Osteoblast (primary cell): ENCODE measurements at regions not wholly inside any gene's neighbourhood (a gene's known extent, or its start where the extent isn't known, plus 50 kb on each side); places are given as distances from the start of the nearest gene placed in this dataset.

Experiments
- DNase-seq: peaks from one replicate; pipeline ENCODE4 v3.0.0; 2011; ENCODE audit warnings: low spot score, mixed read lengths; ENCODE audit not compliant: insufficient read length; ENCODE audit errors: missing footprints
- H2AFZ ChIP-seq: 2 replicates; pipeline ENCODE4 v1.6.0; 2011; ENCODE audit warnings: mild to moderate bottlenecking, low read length
- H3K27ac ChIP-seq: 2 replicates; pipeline ENCODE4 v1.5.1; 2011; ENCODE audit warnings: mild to moderate bottlenecking, low read depth, low read length, moderate library complexity
- H3K27me3 ChIP-seq: 2 replicates; pipeline ENCODE4 v1.6.0; 2012; ENCODE audit warnings: mild to moderate bottlenecking, control low read depth, inconsistent platforms, low read length, moderate library complexity; ENCODE audit not compliant: insufficient read depth
- H3K36me3 ChIP-seq: 2 replicates; pipeline ENCODE4 v1.5.1; 2011; ENCODE audit warnings: mild to moderate bottlenecking, low read length, control low read depth, moderate library complexity; ENCODE audit not compliant: insufficient read depth
- H3K4me1 ChIP-seq: 2 replicates; pipeline ENCODE4 v1.5.1; 2011; ENCODE audit warnings: mild to moderate bottlenecking, low read length, control low read depth, moderate library complexity; ENCODE audit not compliant: insufficient read depth
- H3K4me2 ChIP-seq: 2 replicates; pipeline ENCODE4 v1.6.0; 2011; ENCODE audit warnings: mild to moderate bottlenecking, low read length; ENCODE audit not compliant: insufficient read depth
- H3K4me3 ChIP-seq: fragments of 200-600 bp; sonication (generic); 3 replicates; pipeline ENCODE4 v1.5.1; 2012; ENCODE audit warnings: mild to moderate bottlenecking, low read length, inconsistent platforms; ENCODE audit not compliant: insufficient read depth
- H3K79me2 ChIP-seq: 2 replicates; pipeline ENCODE4 v1.6.0; 2012; ENCODE audit warnings: mild to moderate bottlenecking, low read length, control low read depth, inconsistent platforms; ENCODE audit not compliant: insufficient read depth
- H3K9me3 ChIP-seq: 2 replicates; pipeline ENCODE4 v1.5.1; 2011; ENCODE audit warnings: low read depth, low read length, control low read depth
- H4K20me1 ChIP-seq: 2 replicates; pipeline ENCODE4 v1.6.0; 2012; ENCODE audit warnings: mild to moderate bottlenecking, low read length, control low read depth; ENCODE audit not compliant: insufficient read depth
- TF ChIP-seq, protein P1 (sequence below): IDR thresholded peaks from 2 replicates; pipeline ENCODE4 v1.5.1; 2011; ENCODE audit warnings: mild to moderate bottlenecking, low read depth, low read length, moderate library complexity; ENCODE audit errors: extremely low read depth

DNA sequence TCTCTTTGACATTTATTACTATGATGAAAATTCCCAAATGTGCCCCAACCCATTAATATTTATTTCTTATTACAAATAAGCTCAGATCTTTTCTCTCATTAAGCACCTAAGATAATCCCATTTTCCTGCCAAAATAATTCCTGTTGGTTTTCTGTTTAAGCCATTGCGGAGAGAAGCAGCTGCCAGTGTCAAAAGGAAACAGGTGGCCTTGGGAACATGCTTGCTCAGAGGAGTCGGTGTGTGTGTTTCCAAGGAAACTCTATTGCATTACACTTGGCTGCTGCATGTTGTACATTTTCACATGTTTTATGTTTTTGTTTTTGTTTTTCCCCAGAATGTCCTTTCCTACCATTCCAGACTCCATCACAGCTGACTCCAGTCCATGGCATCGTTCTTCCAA is 56.4 kb downstream of the CD24 start:
- H3K4me1 ChIP-seq: no peaks in the 10 kb centered on the region
- no peak overlapping the region for H3K4me2 ChIP-seq
- no peaks in the 10 kb centered on the region for H3K79me2 ChIP-seq
- no peaks in the 10 kb centered on the region for H3K9me3 ChIP-seq
- peaks cover 11% of the 10 kb centered on the region for H3K27me3 ChIP-seq
- TF ChIP-seq, protein P1, sequence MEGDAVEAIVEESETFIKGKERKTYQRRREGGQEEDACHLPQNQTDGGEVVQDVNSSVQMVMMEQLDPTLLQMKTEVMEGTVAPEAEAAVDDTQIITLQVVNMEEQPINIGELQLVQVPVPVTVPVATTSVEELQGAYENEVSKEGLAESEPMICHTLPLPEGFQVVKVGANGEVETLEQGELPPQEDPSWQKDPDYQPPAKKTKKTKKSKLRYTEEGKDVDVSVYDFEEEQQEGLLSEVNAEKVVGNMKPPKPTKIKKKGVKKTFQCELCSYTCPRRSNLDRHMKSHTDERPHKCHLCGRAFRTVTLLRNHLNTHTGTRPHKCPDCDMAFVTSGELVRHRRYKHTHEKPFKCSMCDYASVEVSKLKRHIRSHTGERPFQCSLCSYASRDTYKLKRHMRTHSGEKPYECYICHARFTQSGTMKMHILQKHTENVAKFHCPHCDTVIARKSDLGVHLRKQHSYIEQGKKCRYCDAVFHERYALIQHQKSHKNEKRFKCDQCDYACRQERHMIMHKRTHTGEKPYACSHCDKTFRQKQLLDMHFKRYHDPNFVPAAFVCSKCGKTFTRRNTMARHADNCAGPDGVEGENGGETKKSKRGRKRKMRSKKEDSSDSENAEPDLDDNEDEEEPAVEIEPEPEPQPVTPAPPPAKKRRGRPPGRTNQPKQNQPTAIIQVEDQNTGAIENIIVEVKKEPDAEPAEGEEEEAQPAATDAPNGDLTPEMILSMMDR: no peak
- H3K4me3 ChIP-seq: no peak overlapping the region
- DNase-seq: no peak
- H3K36me3 ChIP-seq: no peaks in the 10 kb centered on the region
- H4K20me1 ChIP-seq: no peaks in the 10 kb centered on the region
- no peak overlapping the region for H3K27ac ChIP-seq
- H2AFZ ChIP-seq: no peak overlapping the region

DNA sequence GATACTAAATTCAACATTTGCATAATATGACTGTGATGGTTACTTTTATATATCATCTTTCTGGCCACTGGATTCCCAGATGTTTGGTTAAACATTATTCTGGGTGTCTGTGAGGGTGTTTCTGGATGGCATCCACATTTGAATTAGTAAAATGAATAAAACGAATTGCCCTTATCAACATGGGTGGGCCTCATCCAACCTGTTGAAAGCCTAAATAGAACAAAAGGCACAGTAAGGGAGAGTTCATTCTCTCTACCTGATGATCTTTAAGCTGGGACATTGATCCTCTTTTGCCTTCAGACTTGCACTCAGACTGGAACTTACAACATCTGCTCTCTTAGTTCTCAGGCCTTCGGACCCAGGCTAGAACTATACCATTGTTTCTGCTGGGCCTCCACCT is 57.6 kb downstream of the CD24 start:
- H4K20me1 ChIP-seq: no peaks in the 10 kb centered on the region
- H3K4me1 ChIP-seq: no peaks in the 10 kb centered on the region
- no peak overlapping the region for H3K4me3 ChIP-seq
- TF ChIP-seq, protein P1: no peak
- H3K9me3 ChIP-seq: no peaks in the 10 kb centered on the region
- H3K27ac ChIP-seq: no peak overlapping the region
- no peak for DNase-seq
- H3K27me3 ChIP-seq: peaks cover 11% of the 10 kb centered on the region
- H3K36me3 ChIP-seq: no peaks in the 10 kb centered on the region
- no peak overlapping the region for H2AFZ ChIP-seq
- no peaks in the 10 kb centered on the region for H3K79me2 ChIP-seq
- H3K4me2 ChIP-seq: no peak overlapping the region

DNA sequence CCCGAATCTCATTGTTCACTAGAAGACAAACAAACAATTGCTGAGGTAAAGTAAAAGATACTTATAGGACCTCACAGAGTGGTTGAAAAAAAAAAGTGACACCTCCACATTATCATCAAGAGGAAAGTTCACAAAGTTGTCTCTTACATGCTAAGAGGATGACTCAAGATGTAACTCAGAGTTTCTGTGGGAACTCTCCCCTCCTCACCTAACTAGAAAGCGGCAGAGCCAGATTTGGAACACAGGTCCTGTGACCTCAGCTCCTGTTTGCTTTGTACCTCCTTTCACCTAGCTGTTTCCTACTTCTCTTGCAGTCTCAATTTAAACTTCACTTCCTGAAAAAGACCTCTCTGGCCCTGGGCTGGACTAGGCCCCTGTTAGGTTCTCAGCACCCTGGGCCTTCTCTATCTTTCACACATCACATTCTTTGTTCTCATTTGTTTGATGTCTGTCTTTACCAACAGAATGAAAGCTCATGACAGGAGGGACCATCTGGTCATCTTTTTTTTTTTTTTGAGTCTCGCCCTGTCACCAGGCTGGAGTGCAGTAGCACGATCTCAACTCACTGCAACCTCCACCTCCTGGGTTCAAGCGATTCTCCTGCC is 60.8 kb downstream of the CD24 start:
- H3K27ac ChIP-seq: no peak overlapping the region
- H2AFZ ChIP-seq: no peak overlapping the region
- DNase-seq: no peak
- H3K79me2 ChIP-seq: no peaks in the 10 kb centered on the region
- no peaks in the 10 kb centered on the region for H3K36me3 ChIP-seq
- no peaks in the 10 kb centered on the region for H3K4me1 ChIP-seq
- no peak overlapping the region for H3K4me2 ChIP-seq
- H3K9me3 ChIP-seq: no peaks in the 10 kb centered on the region
- H3K4me3 ChIP-seq: no peak overlapping the region
- TF ChIP-seq, protein P1: no peak
- peaks cover 9% of the 10 kb centered on the region for H3K27me3 ChIP-seq
- no peaks in the 10 kb centered on the region for H4K20me1 ChIP-seq

DNA sequence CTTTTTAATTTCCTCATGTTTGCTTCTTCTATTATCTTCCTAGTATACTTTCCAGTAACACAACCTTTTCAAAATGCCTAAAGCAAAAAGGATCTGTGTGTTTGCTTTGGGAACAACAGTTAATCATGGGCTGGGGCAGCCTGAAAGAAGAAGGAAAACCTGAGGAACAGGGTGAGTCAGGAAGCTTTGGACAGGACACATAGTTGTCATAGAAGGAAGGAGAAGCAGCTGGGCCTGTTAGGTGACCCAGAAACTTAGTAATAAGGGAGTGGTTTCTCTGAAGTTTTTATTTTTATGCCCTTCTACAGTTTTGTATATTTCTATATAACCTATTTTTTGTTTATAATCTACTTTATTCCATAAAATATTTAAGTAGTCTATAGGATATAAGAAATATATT is 61.4 kb downstream of the CD24 start:
- TF ChIP-seq, protein P1: no peak
- Histone ChIP-seq H3K4me1 (no peaks in the 10 kb centered on the region), H3K27me3 (peaks cover 9% of the 10 kb centered on the region), H3K27ac (no peak overlapping the region), H3K79me2 (no peaks in the 10 kb centered on the region), H3K36me3 (no peaks in the 10 kb centered on the region), H4K20me1 (no peaks in the 10 kb centered on the region), H3K4me3 (no peak overlapping the region), H3K4me2 (no peak overlapping the region), H2AFZ (no peak overlapping the region), H3K9me3 (no peaks in the 10 kb centered on the region)
- DNase-seq: no peak
